Fibroblast of lung (primary cell): ENCODE measurements at regions not wholly inside any gene's neighbourhood (a gene's known extent, or its start where the extent isn't known, plus 50 kb on each side); places are given as distances from the start of the nearest gene placed in this dataset.

Experiments used
- DNase-seq, 2 donors: peaks; one replicate each; pipeline versions ENCODE4 v3.0.0 to v3.0.0-alpha.2; 2010; ENCODE audit warnings: low read depth in 2 of 2
- H2AFZ ChIP-seq: 2 replicates; pipeline ENCODE4 v1.5.1; 2012; ENCODE audit warnings: low read length, control low read depth, inconsistent platforms
- H3K27ac ChIP-seq: 2 replicates; pipeline ENCODE4 v1.5.1; 2011; ENCODE audit warnings: low read length, control low read depth; ENCODE audit not compliant: insufficient read depth
- H3K27me3 ChIP-seq: 2 replicates; pipeline ENCODE4 v1.5.1; 2011; ENCODE audit warnings: mild to moderate bottlenecking, low read length; ENCODE audit not compliant: control insufficient read depth, insufficient read depth
- H3K36me3 ChIP-seq: 2 replicates; pipeline ENCODE4 v1.5.1; 2011; ENCODE audit warnings: low read length; ENCODE audit not compliant: control insufficient read depth, insufficient read depth
- H3K4me1 ChIP-seq: 2 replicates; pipeline ENCODE4 v1.5.1; 2011; ENCODE audit warnings: low read length; ENCODE audit not compliant: control insufficient read depth, insufficient read depth; ENCODE audit errors: extremely low read depth
- H3K4me2 ChIP-seq: 2 replicates; pipeline ENCODE4 v1.5.1; 2011; ENCODE audit warnings: low read length, control low read depth; ENCODE audit not compliant: insufficient read depth; ENCODE audit errors: extremely low read depth
- H3K4me3 ChIP-seq, 4 experiments: fragments of 200-600 bp in 1 of 4; sonication (generic) in 1 of 4; replicated peaks in 1 of 4; 2 replicates each; pipeline ENCODE4 v1.5.1; 2011 to 2016; ENCODE audit warnings: low read length in 4 of 4, low read depth in 3 of 4, mild to moderate bottlenecking in 3 of 4, control low read depth in 2 of 4, inconsistent platforms in 1 of 4, mixed read lengths in 1 of 4; ENCODE audit not compliant: insufficient read depth in 1 of 4; ENCODE audit errors: control extremely low read depth in 1 of 4
- H3K79me2 ChIP-seq: 2 replicates; pipeline ENCODE4 v1.5.1; 2012; ENCODE audit warnings: mild to moderate bottlenecking, low read length, inconsistent platforms; ENCODE audit not compliant: control insufficient read depth, insufficient read depth
- H3K9ac ChIP-seq: 2 replicates; pipeline ENCODE4 v1.5.1; 2011; ENCODE audit warnings: mild to moderate bottlenecking, low read length, control low read depth; ENCODE audit not compliant: insufficient read depth
- H3K9me3 ChIP-seq: 2 replicates; pipeline ENCODE4 v1.5.1; 2012; ENCODE audit warnings: low read depth, low read length; ENCODE audit not compliant: control insufficient read depth, insufficient read depth
- H4K20me1 ChIP-seq: 2 replicates; pipeline ENCODE4 v1.5.1; 2011; ENCODE audit warnings: low read length; ENCODE audit not compliant: control insufficient read depth, insufficient read depth; ENCODE audit errors: extremely low read depth
- EZH2 ChIP-seq: IDR thresholded peaks from 2 replicates; pipeline ENCODE4 v1.5.1; 2012; ENCODE audit warnings: low read length, control low read depth, mild to moderate bottlenecking; ENCODE audit errors: missing control alignments
- TF ChIP-seq, protein P1 (sequence below), 2 donors: IDR thresholded peaks in 1 of 2; conservative IDR thresholded peaks in 1 of 2; 1 replicate in 1 of 2; 2 replicates in 1 of 2; pipeline ENCODE4 v1.5.1; 2011 to 2012; ENCODE audit warnings: low read length in 2 of 2, control low read depth in 1 of 2, inconsistent platforms in 1 of 2, low read depth in 1 of 2, mild to moderate bottlenecking in 1 of 2

DNA sequence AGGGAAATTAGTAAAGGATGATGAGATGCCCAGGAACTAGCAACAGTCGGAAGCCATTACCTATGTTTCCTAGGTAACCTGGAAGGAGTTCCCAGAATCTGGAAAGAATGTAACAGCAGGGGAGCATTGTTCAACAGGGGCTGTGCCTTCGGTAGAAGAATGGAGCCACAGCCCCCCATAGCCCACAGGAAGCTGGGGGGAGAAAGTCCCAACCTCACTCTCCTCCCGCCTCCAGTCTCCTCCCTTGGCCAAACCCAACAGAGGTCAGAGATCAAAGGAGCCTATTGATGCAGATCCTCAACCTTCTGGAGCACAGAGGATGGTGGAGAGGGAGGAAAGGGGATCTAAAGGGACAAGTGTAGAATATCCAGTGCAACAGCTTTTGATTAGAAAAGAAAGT, 131.5 kb upstream of the SLC44A3 start:
- H3K9ac ChIP-seq = no peak overlapping the region
- H3K4me2 ChIP-seq = no peak overlapping the region
- no peaks in the 10 kb centered on the region for H3K9me3 ChIP-seq
- H4K20me1 ChIP-seq = no peaks in the 10 kb centered on the region
- TF ChIP-seq EZH2 = no peak
- TF ChIP-seq, protein P1, sequence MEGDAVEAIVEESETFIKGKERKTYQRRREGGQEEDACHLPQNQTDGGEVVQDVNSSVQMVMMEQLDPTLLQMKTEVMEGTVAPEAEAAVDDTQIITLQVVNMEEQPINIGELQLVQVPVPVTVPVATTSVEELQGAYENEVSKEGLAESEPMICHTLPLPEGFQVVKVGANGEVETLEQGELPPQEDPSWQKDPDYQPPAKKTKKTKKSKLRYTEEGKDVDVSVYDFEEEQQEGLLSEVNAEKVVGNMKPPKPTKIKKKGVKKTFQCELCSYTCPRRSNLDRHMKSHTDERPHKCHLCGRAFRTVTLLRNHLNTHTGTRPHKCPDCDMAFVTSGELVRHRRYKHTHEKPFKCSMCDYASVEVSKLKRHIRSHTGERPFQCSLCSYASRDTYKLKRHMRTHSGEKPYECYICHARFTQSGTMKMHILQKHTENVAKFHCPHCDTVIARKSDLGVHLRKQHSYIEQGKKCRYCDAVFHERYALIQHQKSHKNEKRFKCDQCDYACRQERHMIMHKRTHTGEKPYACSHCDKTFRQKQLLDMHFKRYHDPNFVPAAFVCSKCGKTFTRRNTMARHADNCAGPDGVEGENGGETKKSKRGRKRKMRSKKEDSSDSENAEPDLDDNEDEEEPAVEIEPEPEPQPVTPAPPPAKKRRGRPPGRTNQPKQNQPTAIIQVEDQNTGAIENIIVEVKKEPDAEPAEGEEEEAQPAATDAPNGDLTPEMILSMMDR (conservative IDR thresholded peaks at IDR 0.05 in 1 of 2, IDR thresholded peaks at IDR 0.05 in 1 of 2; ENCODE audit: low read depth in 1 of 2, low read length in 2 of 2) = no peak
- no peak for DNase-seq
- H2AFZ ChIP-seq = no peak overlapping the region
- no peak overlapping the region for H3K4me3 ChIP-seq
- peaks cover 6% of the 10 kb centered on the region for H3K4me1 ChIP-seq
- no peaks in the 10 kb centered on the region for H3K27me3 ChIP-seq
- no peak overlapping the region for H3K27ac ChIP-seq
- H3K79me2 ChIP-seq = no peaks in the 10 kb centered on the region
- no peaks in the 10 kb centered on the region for H3K36me3 ChIP-seq

DNA sequence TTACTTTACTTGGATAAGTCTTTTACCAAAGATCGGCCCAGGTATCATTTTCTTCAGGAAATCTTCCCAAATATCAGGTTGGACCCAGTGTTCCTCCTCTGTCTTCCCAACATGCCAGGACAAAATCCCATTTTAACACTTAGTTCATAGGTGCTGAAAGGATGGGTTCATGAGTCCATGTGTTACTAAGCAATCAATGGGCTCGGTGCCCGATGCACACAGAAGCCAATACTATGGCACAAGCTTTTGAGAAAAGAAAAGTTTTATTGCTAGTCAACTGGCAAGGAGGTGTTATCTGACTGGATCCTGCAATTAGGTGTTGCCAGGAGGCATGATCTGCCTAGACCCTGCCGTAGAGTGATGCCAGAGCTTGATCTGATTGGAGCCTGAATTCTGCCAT, 133.3 kb upstream of the SLC44A3 start:
- H3K36me3 ChIP-seq = no peaks in the 10 kb centered on the region
- H3K9ac ChIP-seq = no peak overlapping the region
- no peak overlapping the region for H2AFZ ChIP-seq
- peaks cover 6% of the 10 kb centered on the region for H3K4me1 ChIP-seq
- DNase-seq = no peak
- H4K20me1 ChIP-seq = no peaks in the 10 kb centered on the region
- H3K4me3 ChIP-seq = no peak overlapping the region
- H3K4me2 ChIP-seq = no peak overlapping the region
- no peaks in the 10 kb centered on the region for H3K79me2 ChIP-seq
- TF ChIP-seq EZH2 = no peak
- TF ChIP-seq, protein P1 (conservative IDR thresholded peaks at IDR 0.05 in 1 of 2, IDR thresholded peaks at IDR 0.05 in 1 of 2; ENCODE audit: low read depth in 1 of 2, low read length in 2 of 2) = no peak
- H3K27ac ChIP-seq = no peak overlapping the region
- no peaks in the 10 kb centered on the region for H3K9me3 ChIP-seq
- no peaks in the 10 kb centered on the region for H3K27me3 ChIP-seq

DNA sequence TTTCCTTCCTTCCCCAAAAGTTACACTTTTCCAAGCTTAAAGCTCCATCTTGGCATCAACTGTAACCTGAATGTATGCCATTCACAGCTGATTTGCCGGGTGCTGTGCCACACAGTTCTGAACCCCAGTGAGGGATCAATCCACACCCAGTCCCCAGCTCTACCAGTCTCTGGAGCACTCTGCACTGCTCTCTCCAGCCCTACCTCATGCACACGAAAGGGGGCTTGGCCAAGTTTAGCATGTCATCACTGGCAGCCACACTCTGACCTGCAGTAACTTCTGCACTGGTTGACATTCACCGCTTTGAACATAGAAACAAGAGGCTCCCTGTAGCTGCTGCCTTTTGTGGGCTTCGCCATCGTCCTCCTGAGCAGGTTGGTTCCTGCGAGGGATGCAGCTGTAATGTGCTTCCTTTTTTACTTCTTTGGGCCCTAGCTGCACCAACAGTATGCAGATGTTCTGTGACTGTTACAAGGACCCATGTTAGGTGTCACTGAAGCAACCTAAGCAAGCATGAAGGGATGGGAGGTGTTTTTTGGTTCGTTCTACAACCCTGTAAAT, 135.4 kb upstream of the SLC44A3 start:
- Histone ChIP-seq H3K27me3 (no peaks in the 10 kb centered on the region), H3K4me2 (no peak overlapping the region), H3K9ac (no peak overlapping the region), H3K9me3 (no peaks in the 10 kb centered on the region), H4K20me1 (no peaks in the 10 kb centered on the region), H3K36me3 (no peaks in the 10 kb centered on the region), H3K4me3 (no peak overlapping the region), H2AFZ (no peak overlapping the region), H3K4me1 (peaks cover 3% of the 10 kb centered on the region), H3K79me2 (no peaks in the 10 kb centered on the region), H3K27ac (no peak overlapping the region)
- no peak for TF ChIP-seq EZH2
- TF ChIP-seq, protein P1 (conservative IDR thresholded peaks at IDR 0.05 in 1 of 2, IDR thresholded peaks at IDR 0.05 in 1 of 2; ENCODE audit: low read depth in 1 of 2, low read length in 2 of 2) = no peak
- no peak for DNase-seq
